Dedifferentiated amniotic fluid mesenchymal stem cell (primary cell): ENCODE measurements at regions not wholly inside any gene's neighbourhood (a gene's known extent, or its start where the extent isn't known, plus 50 kb on each side); places are given as distances from the start of the nearest gene placed in this dataset.

Source experiments
- DNase-seq: peaks from one replicate; pipeline ENCODE4 v3.0.0-alpha.2; 2016; ENCODE audit errors: extremely low spot score

GRCh38 chr20:50390685-50391443 is 119.3 kb upstream of the PTPN1 start:
- no peak for DNase-seq

DNA sequence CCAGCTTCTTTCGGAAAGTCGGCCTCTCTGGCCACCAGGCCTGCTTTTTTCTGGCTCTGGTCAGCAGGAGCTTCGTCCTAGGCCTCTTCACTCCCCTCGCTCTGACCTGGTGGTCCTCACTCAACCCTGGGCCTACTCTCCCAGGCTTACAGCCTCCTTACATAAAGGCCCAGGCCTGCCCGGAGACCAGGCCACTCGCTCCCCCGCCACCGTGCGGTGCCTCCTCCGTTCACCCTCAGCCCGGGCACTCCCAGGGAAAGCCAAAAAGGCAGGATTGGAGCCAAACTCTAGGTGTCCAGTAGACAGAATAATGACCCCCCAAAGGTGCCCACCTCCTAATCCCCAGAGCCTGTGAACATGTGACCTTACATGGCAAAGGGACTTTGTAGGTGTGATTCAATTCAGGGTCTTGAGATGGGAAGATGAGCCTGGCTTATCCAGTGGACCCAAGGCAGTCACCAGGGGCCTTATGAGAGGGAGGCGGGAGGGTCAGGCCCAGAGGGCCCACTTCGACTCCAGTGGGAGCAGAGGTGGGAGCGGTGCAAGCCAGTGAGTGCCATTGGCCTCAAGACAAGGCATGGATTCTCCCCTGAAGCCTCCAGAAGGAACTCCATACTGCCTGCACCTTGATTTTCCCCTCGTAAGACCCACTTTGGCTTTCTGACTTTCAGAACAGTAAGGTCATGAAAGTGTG is 118.6 kb upstream of the PTPN1 start:
- no peak for DNase-seq

- no peak for DNase-seq
Observed at GRCh38 chr20:50392138-50392866, 117.9 kb upstream of the PTPN1 start.

- no peak for DNase-seq
Observed at GRCh38 chr20:50393242-50393641, 116.9 kb upstream of the PTPN1 start.

- no peak for DNase-seq
Observed at GRCh38 chr20:50393990-50394561, 116.1 kb upstream of the PTPN1 start.

- no peak for DNase-seq
Observed at GRCh38 chr20:50394569-50394968, 115.6 kb upstream of the PTPN1 start.

DNA sequence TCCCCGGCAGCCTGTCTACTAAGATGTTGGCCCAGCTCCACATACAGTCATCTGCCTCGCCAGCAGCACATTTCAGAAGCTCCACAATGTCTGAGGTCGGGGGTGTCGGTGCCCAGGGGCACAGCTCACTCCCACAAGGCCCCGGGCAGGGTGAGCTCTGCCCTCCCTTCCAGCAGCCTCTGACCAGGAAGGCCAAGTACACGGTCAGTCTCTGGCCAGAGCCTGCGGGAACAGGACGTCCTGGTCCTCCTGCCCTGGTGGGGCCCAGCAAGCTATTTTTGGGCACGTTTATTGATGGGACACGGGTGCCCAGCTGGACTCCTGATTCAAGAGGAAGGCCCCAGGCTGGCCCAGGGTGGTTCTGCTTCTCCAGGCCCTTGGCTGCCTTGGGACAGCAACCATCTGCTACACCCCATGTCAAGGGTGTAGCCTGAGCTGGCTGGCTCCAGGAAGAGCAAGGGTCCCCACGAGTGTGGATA is 114.9 kb upstream of the PTPN1 start:
- no peak for DNase-seq

GRCh38 chr20:50395914-50396488 is 114.2 kb upstream of the PTPN1 start:
- DNase-seq = no peak

DNA sequence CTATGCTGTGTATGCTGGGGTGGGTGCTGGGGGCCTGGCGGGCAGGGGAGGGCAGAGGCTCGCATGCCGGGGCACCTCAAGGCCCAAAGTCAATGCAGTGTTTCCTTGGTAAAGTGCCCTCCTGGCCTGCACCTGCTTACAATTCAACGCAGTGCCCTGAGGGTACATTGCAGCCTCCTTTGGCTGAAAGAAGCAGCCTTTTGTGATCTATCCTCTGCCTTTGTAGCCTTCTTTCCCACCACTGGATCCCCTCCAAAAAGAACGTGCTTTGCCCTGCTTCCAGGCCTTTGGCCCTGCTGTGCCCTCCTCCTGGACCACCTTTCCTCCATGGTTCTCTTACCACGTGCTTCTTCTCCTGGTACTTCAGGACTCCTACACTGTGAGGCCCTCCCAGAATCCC is 113.6 kb upstream of the PTPN1 start:
- DNase-seq = no peak

- DNase-seq = no peak
Observed at GRCh38 chr20:50397058-50397457, 113.1 kb upstream of the PTPN1 start.

GRCh38 chr20:50398064-50398463 is 112.1 kb upstream of the PTPN1 start:
- no peak for DNase-seq

DNA sequence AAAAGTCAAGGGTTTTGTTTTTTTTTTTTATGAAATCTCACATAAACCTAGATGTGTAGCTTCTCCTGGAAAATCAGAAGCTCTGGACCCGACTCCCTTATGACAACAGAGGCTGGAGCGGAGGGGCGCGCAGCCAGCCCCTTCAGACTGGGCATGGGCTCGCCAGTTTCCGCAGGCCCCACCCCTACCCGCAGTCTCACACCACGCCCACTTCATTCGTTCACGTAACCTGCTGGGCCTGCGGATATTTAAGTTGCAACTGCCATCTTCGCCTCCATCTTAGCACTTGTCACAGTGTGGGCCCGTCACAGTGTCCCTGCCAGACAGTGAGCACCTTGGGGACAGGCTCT is 111.7 kb upstream of the PTPN1 start:
- DNase-seq = no peak

GRCh38 chr20:50398821-50399554 is 111.2 kb upstream of the PTPN1 start:
- DNase-seq = no peak

GRCh38 chr20:50399555-50399916 is 110.6 kb upstream of the PTPN1 start:
- no peak for DNase-seq

- DNase-seq = no peak
Observed at GRCh38 chr20:50399917-50400704, 110.1 kb upstream of the PTPN1 start.

GRCh38 chr20:50400705-50401586 is 109.2 kb upstream of the PTPN1 start:
- no peak for DNase-seq

GRCh38 chr20:50401587-50402418 is 108.4 kb upstream of the PTPN1 start:
- no peak for DNase-seq

- DNase-seq = no peak
Observed at GRCh38 chr20:50403565-50404418, 106.4 kb upstream of the PTPN1 start.
